GM10248 (cell line): ENCODE measurements at regions not wholly inside any gene's neighbourhood (a gene's known extent, or its start where the extent isn't known, plus 50 kb on each side); places are given as distances from the start of the nearest gene placed in this dataset.

Experiments used
- CTCF ChIA-PET: fragments of 300-600 bp; sonication (Branson Sonifier 250); formaldehyde crosslinking; extraction: SDS; loops from one replicate; lab custom pipeline; 2021; ENCODE audit warnings: antibody characterized with exemption; lab: Yijun Ruan, JAX
- POLR2A ChIA-PET: fragments of 350-650 bp; sonication (Branson Sonifier 250); formaldehyde crosslinking; extraction: SDS; loops from one replicate; lab custom pipeline; 2020; ENCODE audit warnings: antibody characterized with exemption; lab: Yijun Ruan, JAX
- DNase-seq: peaks from one replicate; pipeline ENCODE4 v3.0.0; 2012; ENCODE audit errors: extremely low spot score
- TF ChIP-seq, protein P1 (sequence below): IDR thresholded peaks from 2 replicates; pipeline ENCODE4 v1.5.1; 2012; ENCODE audit warnings: mild to moderate bottlenecking, low read depth; ENCODE audit errors: extremely low read depth, missing control alignments, control extremely low read depth

DNA sequence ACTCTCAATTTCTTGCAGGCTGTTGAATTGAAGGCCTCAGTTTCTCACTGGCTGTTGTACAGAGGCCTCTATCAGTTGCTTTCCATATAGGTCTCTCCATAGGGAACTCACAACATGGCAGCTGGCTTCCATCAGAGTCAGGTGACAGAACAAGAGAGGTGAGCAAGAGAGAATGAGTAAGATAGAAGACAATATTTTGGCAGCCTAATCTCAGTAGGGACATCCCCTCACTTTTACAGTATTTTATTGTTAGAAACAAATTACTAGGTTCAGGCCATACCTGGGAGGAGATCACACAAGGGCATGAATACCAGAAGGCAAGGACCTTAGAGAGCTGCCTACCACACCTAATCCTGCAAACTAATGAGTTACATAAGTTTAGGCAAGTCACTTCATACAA, 162.8 kb downstream of the ATP6V1G3 start:
- ChIA-PET POLR2A (no interaction called here), CTCF (interaction anchor here (0.9 to 2.7 kb wide), 5 partner anchors 12 to 188 kb away, joined by 3 to 8 read pairs (median 3); no protein-coding TSS in a partner anchor)
- TF ChIP-seq, protein P1, sequence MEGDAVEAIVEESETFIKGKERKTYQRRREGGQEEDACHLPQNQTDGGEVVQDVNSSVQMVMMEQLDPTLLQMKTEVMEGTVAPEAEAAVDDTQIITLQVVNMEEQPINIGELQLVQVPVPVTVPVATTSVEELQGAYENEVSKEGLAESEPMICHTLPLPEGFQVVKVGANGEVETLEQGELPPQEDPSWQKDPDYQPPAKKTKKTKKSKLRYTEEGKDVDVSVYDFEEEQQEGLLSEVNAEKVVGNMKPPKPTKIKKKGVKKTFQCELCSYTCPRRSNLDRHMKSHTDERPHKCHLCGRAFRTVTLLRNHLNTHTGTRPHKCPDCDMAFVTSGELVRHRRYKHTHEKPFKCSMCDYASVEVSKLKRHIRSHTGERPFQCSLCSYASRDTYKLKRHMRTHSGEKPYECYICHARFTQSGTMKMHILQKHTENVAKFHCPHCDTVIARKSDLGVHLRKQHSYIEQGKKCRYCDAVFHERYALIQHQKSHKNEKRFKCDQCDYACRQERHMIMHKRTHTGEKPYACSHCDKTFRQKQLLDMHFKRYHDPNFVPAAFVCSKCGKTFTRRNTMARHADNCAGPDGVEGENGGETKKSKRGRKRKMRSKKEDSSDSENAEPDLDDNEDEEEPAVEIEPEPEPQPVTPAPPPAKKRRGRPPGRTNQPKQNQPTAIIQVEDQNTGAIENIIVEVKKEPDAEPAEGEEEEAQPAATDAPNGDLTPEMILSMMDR: no peak
- no peak for DNase-seq

DNA sequence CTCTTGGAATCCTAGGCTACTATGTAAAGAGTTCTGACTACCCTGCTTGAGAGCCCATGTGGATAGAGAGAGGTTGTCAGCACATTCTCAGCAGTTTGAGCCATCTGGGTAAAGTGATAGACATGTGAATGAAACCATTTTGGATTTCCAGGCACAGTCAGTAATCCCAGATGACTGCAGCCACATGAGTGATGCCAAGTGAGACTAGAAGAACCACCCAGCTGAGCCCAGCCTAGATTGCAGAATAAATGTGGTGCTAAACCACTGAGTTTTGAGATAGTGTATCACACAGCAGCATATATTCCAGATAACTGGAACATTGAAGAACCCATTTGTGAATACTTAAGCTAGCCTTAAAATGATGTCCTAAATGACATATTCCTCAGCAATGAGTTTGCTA, 166.2 kb downstream of the ATP6V1G3 start:
- CTCF ChIA-PET: interaction anchor here (1.2 to 1.5 kb wide), 6 partner anchors 9 to 216 kb away, joined by 3 to 4 read pairs (median 4); no protein-coding TSS in a partner anchor
- DNase-seq: no peak
- POLR2A ChIA-PET: no interaction called here
- TF ChIP-seq, protein P1: no peak

DNA sequence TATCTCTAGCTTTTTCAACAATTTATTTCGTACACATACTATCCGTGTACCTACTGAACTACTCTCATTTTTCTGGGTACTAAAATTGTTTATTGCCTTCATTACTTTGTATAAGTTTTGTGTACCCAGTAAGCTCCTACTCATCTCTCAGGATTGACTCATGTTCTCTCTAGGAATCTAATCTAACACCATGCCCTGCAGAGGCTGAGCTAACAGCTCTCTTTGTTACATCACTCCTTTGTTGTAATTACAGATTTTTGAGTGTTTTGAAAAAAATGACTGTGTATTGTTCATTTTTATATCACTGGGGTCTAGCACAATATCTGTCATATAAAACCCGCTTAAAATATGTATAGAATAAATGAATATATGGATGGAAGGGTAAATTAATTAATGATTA, 167.1 kb downstream of the ATP6V1G3 start:
- DNase-seq: no peak
- TF ChIP-seq, protein P1: no peak
- ChIA-PET POLR2A (no interaction called here), CTCF (interaction anchor here (1.4 to 1.5 kb wide), 5 partner anchors 10 to 215 kb away, joined by 3 to 4 read pairs (median 4); no protein-coding TSS in a partner anchor)
